GM10266 (cell line): ENCODE measurements at regions not wholly inside any gene's neighbourhood (a gene's known extent, or its start where the extent isn't known, plus 50 kb on each side); places are given as distances from the start of the nearest gene placed in this dataset.

Experiments
- DNase-seq: peaks from one replicate; pipeline ENCODE4 v3.0.0; 2012; ENCODE audit errors: extremely low spot score
- TF ChIP-seq, protein P1 (sequence below): IDR thresholded peaks from 2 replicates; pipeline ENCODE4 v1.5.1; 2012; ENCODE audit warnings: mild to moderate bottlenecking, low read depth; ENCODE audit not compliant: control insufficient read depth, insufficient read depth; ENCODE audit errors: missing control alignments

DNA sequence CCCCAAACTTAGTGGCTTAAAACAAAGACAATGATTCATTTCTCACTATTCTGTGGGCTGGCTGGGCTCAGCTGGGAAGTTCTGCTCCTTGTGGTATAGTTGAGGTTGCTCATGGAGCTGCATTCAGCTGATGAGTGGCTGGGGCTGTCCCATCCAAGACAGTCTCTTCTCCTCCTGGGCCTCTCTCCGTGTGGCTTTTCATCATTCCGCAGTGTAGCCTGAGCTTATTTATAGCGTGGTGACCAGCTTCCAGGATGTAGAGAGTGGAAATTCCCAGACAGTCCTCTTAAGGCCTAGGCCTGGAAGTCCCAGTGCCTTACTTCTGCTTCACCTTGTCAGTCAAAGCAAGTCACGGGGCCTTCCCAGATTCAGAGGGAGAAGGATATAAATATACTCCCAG lies 136.7 kb upstream of the DAZL start:
- TF ChIP-seq, protein P1, sequence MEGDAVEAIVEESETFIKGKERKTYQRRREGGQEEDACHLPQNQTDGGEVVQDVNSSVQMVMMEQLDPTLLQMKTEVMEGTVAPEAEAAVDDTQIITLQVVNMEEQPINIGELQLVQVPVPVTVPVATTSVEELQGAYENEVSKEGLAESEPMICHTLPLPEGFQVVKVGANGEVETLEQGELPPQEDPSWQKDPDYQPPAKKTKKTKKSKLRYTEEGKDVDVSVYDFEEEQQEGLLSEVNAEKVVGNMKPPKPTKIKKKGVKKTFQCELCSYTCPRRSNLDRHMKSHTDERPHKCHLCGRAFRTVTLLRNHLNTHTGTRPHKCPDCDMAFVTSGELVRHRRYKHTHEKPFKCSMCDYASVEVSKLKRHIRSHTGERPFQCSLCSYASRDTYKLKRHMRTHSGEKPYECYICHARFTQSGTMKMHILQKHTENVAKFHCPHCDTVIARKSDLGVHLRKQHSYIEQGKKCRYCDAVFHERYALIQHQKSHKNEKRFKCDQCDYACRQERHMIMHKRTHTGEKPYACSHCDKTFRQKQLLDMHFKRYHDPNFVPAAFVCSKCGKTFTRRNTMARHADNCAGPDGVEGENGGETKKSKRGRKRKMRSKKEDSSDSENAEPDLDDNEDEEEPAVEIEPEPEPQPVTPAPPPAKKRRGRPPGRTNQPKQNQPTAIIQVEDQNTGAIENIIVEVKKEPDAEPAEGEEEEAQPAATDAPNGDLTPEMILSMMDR = no peak
- no peak for DNase-seq

DNA sequence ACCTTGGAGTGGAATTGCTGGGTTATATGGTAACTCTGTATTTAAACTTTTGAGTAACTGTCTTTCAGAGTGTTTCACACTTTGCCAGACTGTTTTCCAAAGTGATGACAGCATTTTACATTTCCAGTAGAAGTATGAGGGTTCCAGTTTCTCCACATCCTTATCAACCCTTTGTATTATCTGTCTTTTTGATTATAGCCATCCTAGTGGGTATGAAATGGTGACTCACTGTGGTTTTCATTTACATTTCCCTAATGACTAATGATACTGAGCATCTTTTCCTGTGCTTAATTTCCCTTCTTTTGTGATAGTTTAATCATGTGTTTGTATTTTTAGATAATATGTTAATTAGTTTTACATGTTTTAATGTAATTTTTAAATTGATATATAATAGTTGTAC lies 138.1 kb upstream of the DAZL start:
- no peak for DNase-seq
- TF ChIP-seq, protein P1 = no peak

DNA sequence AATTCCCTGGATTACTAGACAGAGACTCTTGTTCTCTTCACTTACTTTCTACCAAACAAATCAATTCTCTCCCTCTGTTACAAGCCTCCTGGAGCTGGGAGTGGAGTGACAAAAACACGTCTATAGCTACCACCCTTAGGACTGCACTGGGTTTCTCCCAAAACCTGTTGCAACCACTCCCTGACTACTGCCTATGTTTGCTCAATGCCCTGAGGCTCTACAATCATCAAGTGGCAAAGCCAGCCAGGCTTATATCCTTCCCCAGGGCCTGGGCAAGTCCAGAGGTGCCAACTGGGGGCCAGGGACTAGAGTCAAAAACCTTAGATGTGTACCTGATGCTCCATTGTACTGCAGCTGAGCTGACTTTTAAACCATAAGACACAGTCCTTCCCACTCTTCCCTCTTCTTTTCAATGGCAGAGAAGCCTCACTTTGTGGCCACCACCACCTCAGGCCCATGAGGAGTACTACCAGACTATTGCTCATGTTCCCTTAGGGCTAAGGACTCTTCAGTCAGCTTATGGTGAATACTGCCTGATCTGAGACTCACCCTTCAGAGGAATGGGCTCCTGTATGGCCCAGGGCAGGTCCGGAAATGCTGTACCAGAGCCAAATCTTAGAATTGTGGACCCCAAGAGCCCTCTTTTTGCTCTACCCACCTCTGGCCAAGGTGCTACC lies 125.4 kb upstream of the PLCL2 start:
- TF ChIP-seq, protein P1 = no peak
- no peak for DNase-seq

DNA sequence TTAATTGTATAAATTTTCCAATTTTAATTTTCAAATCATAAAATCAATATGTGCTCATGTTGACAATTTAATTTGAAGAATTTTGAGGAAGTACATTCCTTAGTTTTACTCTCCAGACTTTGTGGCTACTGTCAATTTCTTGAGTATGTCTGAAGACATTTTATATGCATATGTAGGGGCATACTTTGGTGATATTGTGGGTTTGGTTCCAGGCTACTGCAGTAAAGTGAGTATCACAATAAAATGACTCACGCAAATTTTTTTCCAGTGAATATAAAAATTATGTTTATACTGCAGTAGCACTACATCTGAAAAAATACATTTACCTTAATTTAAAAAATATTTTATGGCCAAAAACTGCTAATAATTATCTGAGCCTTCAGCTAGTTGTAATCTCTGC lies 123.2 kb upstream of the PLCL2 start:
- no peak for DNase-seq
- TF ChIP-seq, protein P1 = no peak

DNA sequence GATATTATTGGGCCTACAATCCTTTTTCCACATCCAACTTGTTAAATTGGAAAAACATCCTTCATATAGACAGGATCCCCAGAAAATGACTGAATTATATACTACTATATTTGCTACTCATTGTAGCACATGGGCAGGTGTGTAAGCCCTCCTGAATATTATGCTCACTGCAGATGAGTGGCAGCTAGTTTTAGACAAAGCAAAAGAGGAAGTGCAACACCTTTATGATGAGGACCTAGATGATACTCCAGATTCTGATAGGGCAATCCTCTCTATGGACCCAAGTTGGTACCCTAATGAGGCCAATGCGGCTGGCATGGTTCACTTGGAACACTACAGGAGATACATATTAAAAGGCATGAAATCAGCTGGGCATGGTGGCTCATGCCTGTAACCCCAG lies 119.1 kb upstream of the PLCL2 start:
- no peak for DNase-seq
- TF ChIP-seq, protein P1 = no peak

DNA sequence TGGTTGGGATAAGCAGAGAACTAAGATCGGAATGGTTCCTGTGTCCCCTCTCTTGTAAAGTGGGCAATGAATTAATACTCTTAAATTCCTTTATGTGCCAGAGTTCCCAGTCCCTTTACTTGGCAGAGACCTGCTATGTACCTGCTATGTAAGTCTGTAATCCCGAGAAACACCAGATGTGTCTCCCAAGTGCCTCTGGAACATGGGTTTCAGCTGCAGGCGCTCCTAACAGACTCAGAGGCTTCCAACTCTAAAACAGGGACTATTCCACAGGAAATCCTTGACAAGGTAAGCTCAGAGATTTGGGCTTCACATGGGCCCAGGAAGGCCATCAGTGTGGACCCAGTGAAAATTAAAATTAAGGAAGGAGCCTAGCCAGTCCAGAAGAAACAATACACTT lies 117.7 kb upstream of the PLCL2 start:
- DNase-seq = no peak
- TF ChIP-seq, protein P1 = no peak

DNA sequence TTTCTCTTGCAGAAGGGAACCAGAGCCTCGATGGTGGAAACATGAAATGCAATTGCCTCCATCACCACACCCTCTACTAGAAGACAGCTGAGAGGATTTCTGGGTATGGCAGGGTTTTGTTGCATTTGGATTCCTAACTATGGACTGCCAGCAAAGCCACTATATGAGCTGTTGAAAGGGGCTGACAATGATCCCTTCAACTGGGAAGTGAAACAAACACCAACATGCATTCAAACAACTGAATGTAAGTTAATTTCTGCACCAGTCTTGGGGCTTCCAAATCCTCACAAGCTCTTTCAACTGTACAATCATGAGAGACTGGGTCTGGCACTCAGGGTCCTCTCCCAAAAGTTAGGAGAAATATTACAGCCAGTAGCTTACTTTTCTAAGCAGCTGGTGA lies 116.7 kb upstream of the PLCL2 start:
- TF ChIP-seq, protein P1 = no peak
- no peak for DNase-seq
